Neuronal stem cell (in vitro differentiated cells): ENCODE measurements at regions not wholly inside any gene's neighbourhood (a gene's known extent, or its start where the extent isn't known, plus 50 kb on each side); places are given as distances from the start of the nearest gene placed in this dataset.

Experiments used
- DNase-seq: peaks from one replicate; pipeline ENCODE4 v3.0.0-alpha.2; 2013; ENCODE audit warnings: low spot score
- H2AFZ ChIP-seq: one replicate; pipeline ENCODE4 v1.6.1; 2013; ENCODE audit warnings: mild to moderate bottlenecking, low read length, inconsistent platforms
- H2AK5ac ChIP-seq: 2 replicates; pipeline ENCODE4 v1.6.1; 2013; ENCODE audit warnings: low read depth, mild to moderate bottlenecking, inconsistent platforms, low read length, moderate library complexity, mixed read lengths
- H2BK120ac ChIP-seq: 2 replicates; pipeline ENCODE4 v1.6.1; 2013; ENCODE audit warnings: low read depth, mild to moderate bottlenecking, inconsistent platforms, low read length, moderate library complexity, mixed read lengths
- H2BK12ac ChIP-seq: one replicate; pipeline ENCODE4 v1.6.1; 2013; ENCODE audit warnings: low read length, inconsistent platforms
- H2BK15ac ChIP-seq: 2 replicates; pipeline ENCODE4 v1.6.1; 2013; ENCODE audit warnings: mild to moderate bottlenecking, low read length, inconsistent platforms, mixed read lengths
- H2BK5ac ChIP-seq: one replicate; pipeline ENCODE4 v1.6.1; 2013; ENCODE audit warnings: inconsistent platforms, mild to moderate bottlenecking, low read length, moderate library complexity
- H3K14ac ChIP-seq: one replicate; pipeline ENCODE4 v1.6.1; 2013; ENCODE audit warnings: low read length, inconsistent platforms
- H3K18ac ChIP-seq: 2 replicates; pipeline ENCODE4 v1.6.1; 2013; ENCODE audit warnings: low read length, inconsistent platforms
- H3K23ac ChIP-seq: 2 replicates; pipeline ENCODE4 v1.6.1; 2013; ENCODE audit warnings: low read depth, mild to moderate bottlenecking, mixed read lengths, low read length, inconsistent platforms; ENCODE audit not compliant: poor library complexity
- H3K27ac ChIP-seq: replicated peaks from 3 replicates; pipeline ENCODE4 v1.5.1; 2013; ENCODE audit warnings: low read length, inconsistent platforms
- H3K27me3 ChIP-seq, 3 experiments: 2 replicates each; pipeline ENCODE4 v1.6.1; 2013; ENCODE audit warnings: low read length in 3 of 3, mild to moderate bottlenecking in 2 of 3, inconsistent platforms in 1 of 3, low read depth in 1 of 3, mixed read lengths in 1 of 3, moderate library complexity in 1 of 3; ENCODE audit not compliant: control insufficient read depth in 3 of 3, insufficient read depth in 3 of 3
- H3K36me3 ChIP-seq, 2 donors: replicated peaks in 1 of 2; 2 replicates each; pipeline ENCODE4 v1.6.1; 2013; ENCODE audit warnings: low read length in 2 of 2; ENCODE audit not compliant: control insufficient read depth in 2 of 2, insufficient read depth in 2 of 2
- H3K4ac ChIP-seq: 2 replicates; pipeline ENCODE4 v1.6.1; 2013; ENCODE audit warnings: inconsistent platforms, mild to moderate bottlenecking, low read length, moderate library complexity
- H3K4me1 ChIP-seq, 2 donors: 1 replicate in 1 of 2; 2 replicates in 1 of 2; pipeline ENCODE4 v1.6.1; 2013; ENCODE audit warnings: low read length in 2 of 2, low read depth in 1 of 2; ENCODE audit not compliant: control insufficient read depth in 2 of 2, insufficient read depth in 1 of 2
- H3K4me2 ChIP-seq: one replicate; pipeline ENCODE4 v1.6.1; 2013; ENCODE audit warnings: mild to moderate bottlenecking, low read length, inconsistent platforms; ENCODE audit not compliant: insufficient read depth, poor library complexity, severe bottlenecking
- H3K4me3 ChIP-seq, 2 donors: 2 replicates each; pipeline ENCODE4 v1.5.1; 2013; ENCODE audit warnings: low read length in 2 of 2, mild to moderate bottlenecking in 2 of 2, inconsistent platforms in 1 of 2, moderate library complexity in 1 of 2
- H3K79me1 ChIP-seq: one replicate; pipeline ENCODE4 v1.6.1; 2013; ENCODE audit warnings: low read depth, mild to moderate bottlenecking, inconsistent platforms, low read length, moderate library complexity
- H3K9ac ChIP-seq: one replicate; pipeline ENCODE4 v1.6.1; 2013; ENCODE audit warnings: mild to moderate bottlenecking, low read depth, low read length, inconsistent platforms; ENCODE audit not compliant: poor library complexity
- H3K9me3 ChIP-seq, 2 donors: replicated peaks in 1 of 2; 2 replicates each; pipeline versions ENCODE3 to v1.6.1; 2013; ENCODE audit warnings: low read length in 2 of 2, mild to moderate bottlenecking in 2 of 2, inconsistent platforms in 1 of 2, low read depth in 1 of 2, mixed read lengths in 1 of 2, moderate library complexity in 1 of 2; ENCODE audit not compliant: control insufficient read depth in 2 of 2, insufficient read depth in 1 of 2
- H4K8ac ChIP-seq: one replicate; pipeline ENCODE4 v1.6.1; 2013; ENCODE audit warnings: low read depth, mild to moderate bottlenecking, inconsistent platforms, low read length, moderate library complexity
- H4K91ac ChIP-seq: one replicate; pipeline ENCODE4 v1.6.1; 2013; ENCODE audit warnings: low read length, low read depth, mild to moderate bottlenecking, inconsistent platforms; ENCODE audit not compliant: poor library complexity
- WGBS, 2 donors: extraction: QIAGEN DNeasy Blood & Tissue Kit; methylation state at CpG; one replicate each; pipeline ENCODE4 v1.1.7; 2013; ENCODE audit warnings: missing lambda C conversion rate in 2 of 2, mixed read lengths in 1 of 2; ENCODE audit not compliant: insufficient read length in 2 of 2, insufficient replicate concordance in 1 of 2; ENCODE audit errors: extremely low coverage in 2 of 2; 5-methylcytosine and 5-hydroxymethylcytosine counted together

GRCh38 chr3:82129221-82129801 lies 367.9 kb upstream of the GBE1 start:
- no peak overlapping the region for H2BK120ac ChIP-seq
- H4K8ac ChIP-seq: no peak overlapping the region
- no peaks in the 10 kb centered on the region for H3K79me1 ChIP-seq
- no peak overlapping the region for H3K4ac ChIP-seq
- H3K4me2 ChIP-seq: no peak overlapping the region
- H4K91ac ChIP-seq: no peak overlapping the region
- H3K36me3 ChIP-seq: no peaks in the 10 kb centered on the region
- no peak overlapping the region for H2AFZ ChIP-seq
- no peaks in the 10 kb centered on the region for H3K4me1 ChIP-seq
- H3K18ac ChIP-seq: no peak overlapping the region
- H3K4me3 ChIP-seq: no peak overlapping the region
- no peak overlapping the region for H2BK12ac ChIP-seq
- no peaks in the 10 kb centered on the region for H3K9me3 ChIP-seq
- no peak overlapping the region for H3K23ac ChIP-seq
- no peak overlapping the region for H3K9ac ChIP-seq
- no peaks in the 10 kb centered on the region for H3K27me3 ChIP-seq
- H2BK5ac ChIP-seq: no peak overlapping the region
- H3K27ac ChIP-seq: no peak overlapping the region
- no CpG with 5 or more reads among the region's 2 CpGs for WGBS, 2 donors
- no peak overlapping the region for H2BK15ac ChIP-seq
- no peak overlapping the region for H2AK5ac ChIP-seq
- no peak for DNase-seq
- no peak overlapping the region for H3K14ac ChIP-seq

- Histone ChIP-seq H3K14ac (no peak overlapping the region), H2BK12ac (no peak overlapping the region), H2BK5ac (no peak overlapping the region), H3K79me1 (no peaks in the 10 kb centered on the region), H3K4ac (no peak overlapping the region), H2AK5ac (no peak overlapping the region), H3K27ac (no peak overlapping the region), H3K27me3 (no peaks in the 10 kb centered on the region), H3K9me3 (no peaks in the 10 kb centered on the region), H3K4me1 (no peaks in the 10 kb centered on the region), H2BK15ac (no peak overlapping the region), H4K91ac (no peak overlapping the region), H4K8ac (no peak overlapping the region), H3K4me3 (peak overlapping the region in 1 of 2 donors; percentile 13), H2BK120ac (no peak overlapping the region), H3K23ac (no peak overlapping the region), H3K18ac (no peak overlapping the region), H3K9ac (no peak overlapping the region), H3K4me2 (no peak overlapping the region), H2AFZ (no peak overlapping the region), H3K36me3 (no peaks in the 10 kb centered on the region)
- DNase-seq: no peak
- WGBS, 2 donors: no CpG with 5 or more reads among the region's 4 CpGs
These were observed 366.8 kb upstream of the GBE1 start for GRCh38 chr3:82128271-82128670.

- no peaks in the 10 kb centered on the region for H3K27me3 ChIP-seq
- no peaks in the 10 kb centered on the region for H3K9me3 ChIP-seq
- H2BK12ac ChIP-seq: no peak overlapping the region
- no peak overlapping the region for H2BK15ac ChIP-seq
- no peak overlapping the region for H4K8ac ChIP-seq
- H2BK5ac ChIP-seq: no peak overlapping the region
- WGBS, 2 donors: no CpG with 5 or more reads among the region's 7 CpGs
- H3K4me1 ChIP-seq: no peaks in the 10 kb centered on the region
- H3K4me3 ChIP-seq: no peak overlapping the region
- no peak overlapping the region for H3K9ac ChIP-seq
- no peak overlapping the region for H4K91ac ChIP-seq
- no peak for DNase-seq
- no peak overlapping the region for H3K4ac ChIP-seq
- no peak overlapping the region for H2AK5ac ChIP-seq
- H3K36me3 ChIP-seq: no peaks in the 10 kb centered on the region
- no peak overlapping the region for H2AFZ ChIP-seq
- H3K23ac ChIP-seq: no peak overlapping the region
- no peak overlapping the region for H2BK120ac ChIP-seq
- no peak overlapping the region for H3K27ac ChIP-seq
- H3K79me1 ChIP-seq: no peaks in the 10 kb centered on the region
- H3K14ac ChIP-seq: no peak overlapping the region
- no peak overlapping the region for H3K18ac ChIP-seq
- H3K4me2 ChIP-seq: no peak overlapping the region
These were observed 361.3 kb upstream of the GBE1 start for GRCh38 chr3:82122554-82123345.

GRCh38 chr3:82114589-82114988 lies 353.1 kb upstream of the GBE1 start:
- Histone ChIP-seq H2BK5ac (no peak overlapping the region), H2BK15ac (no peak overlapping the region), H2AFZ (peak overlapping the region; percentile 49), H3K4me1 (no peaks in the 10 kb centered on the region), H3K4ac (no peak overlapping the region), H4K91ac (no peak overlapping the region), H2BK12ac (no peak overlapping the region), H2BK120ac (no peak overlapping the region), H3K79me1 (no peaks in the 10 kb centered on the region), H4K8ac (no peak overlapping the region), H3K9ac (no peak overlapping the region), H3K27ac (no peak overlapping the region), H3K4me2 (no peak overlapping the region), H3K27me3 (no peaks in the 10 kb centered on the region), H3K9me3 (peaks cover 0 to 4% of the 10 kb centered on the region in 2 donors), H3K4me3 (no peak overlapping the region), H3K36me3 (no peaks in the 10 kb centered on the region), H3K23ac (no peak overlapping the region), H3K18ac (peak overlapping the region; percentile 53), H2AK5ac (peak overlapping the region; percentile 74), H3K14ac (peak overlapping the region; percentile 40)
- DNase-seq: no peak
- no CpG with 5 or more reads among the region's 6 CpGs for WGBS, 2 donors
